ENCODE measurements at regions not wholly inside any gene's neighbourhood (a gene's known extent, or its start where the extent isn't known, plus 50 kb on each side); places are given as distances from the start of the nearest gene placed in this dataset.

GRCh38 chr2:134027980-134028379 is 225.9 kb upstream of the MGAT5 start:
- TF ChIP-seq CTCF (IDR thresholded peaks at IDR 0.05) (no peak), POLR2AphosphoS5 (IDR thresholded peaks at IDR 0.05) (no peak), POLR2A (IDR thresholded peaks at IDR 0.05) (no peak), EP300 (IDR thresholded peaks at IDR 0.05; ENCODE audit: low read depth) (no peak)
